Osteocyte (in vitro differentiated cells): ENCODE measurements at regions not wholly inside any gene's neighbourhood (a gene's known extent, or its start where the extent isn't known, plus 50 kb on each side); places are given as distances from the start of the nearest gene placed in this dataset.

ENCODE experiments used
- DNase-seq: peaks from one replicate; pipeline ENCODE4 v3.0.0; 2021; ENCODE audit warnings: mixed read lengths; ENCODE audit not compliant: unreplicated experiment; ENCODE audit errors: extremely low spot score
- H3K27ac Mint-ChIP-seq: one replicate; pipeline ENCODE4 v1.8.0; 2021; ENCODE audit warnings: mild to moderate bottlenecking, mixed read lengths; ENCODE audit not compliant: unreplicated experiment
- H3K27me3 Mint-ChIP-seq: one replicate; pipeline ENCODE4 v1.8.0; 2021; ENCODE audit warnings: mixed read lengths; ENCODE audit not compliant: unreplicated experiment
- H3K36me3 Mint-ChIP-seq: one replicate; pipeline ENCODE4 v1.8.0; 2021; ENCODE audit warnings: mixed read lengths; ENCODE audit not compliant: unreplicated experiment
- H3K4me1 Mint-ChIP-seq: one replicate; pipeline ENCODE4 v1.8.0; 2021; ENCODE audit warnings: mixed read lengths; ENCODE audit not compliant: unreplicated experiment
- H3K4me3 Mint-ChIP-seq: one replicate; pipeline ENCODE4 v1.8.0; 2021; ENCODE audit warnings: mild to moderate bottlenecking, moderate library complexity, mixed read lengths; ENCODE audit not compliant: unreplicated experiment
- H3K9me3 Mint-ChIP-seq: one replicate; pipeline ENCODE4 v1.8.0; 2021; ENCODE audit warnings: mixed read lengths; ENCODE audit not compliant: unreplicated experiment
- TF ChIP-seq, protein P1 (sequence below): fragments of 200-600 bp; sonication (generic); IDR thresholded peaks from 2 replicates; pipeline ENCODE4 v1.5.0; 2021; ENCODE audit warnings: antibody characterized with exemption, mild to moderate bottlenecking, moderate library complexity

- H3K36me3 Mint-ChIP-seq: no peaks in the 10 kb centered on the region
- H3K27me3 Mint-ChIP-seq: no peaks in the 10 kb centered on the region
- no peak for DNase-seq
- no peak overlapping the region for H3K4me3 Mint-ChIP-seq
- no peak overlapping the region for H3K27ac Mint-ChIP-seq
- TF ChIP-seq, protein P1, sequence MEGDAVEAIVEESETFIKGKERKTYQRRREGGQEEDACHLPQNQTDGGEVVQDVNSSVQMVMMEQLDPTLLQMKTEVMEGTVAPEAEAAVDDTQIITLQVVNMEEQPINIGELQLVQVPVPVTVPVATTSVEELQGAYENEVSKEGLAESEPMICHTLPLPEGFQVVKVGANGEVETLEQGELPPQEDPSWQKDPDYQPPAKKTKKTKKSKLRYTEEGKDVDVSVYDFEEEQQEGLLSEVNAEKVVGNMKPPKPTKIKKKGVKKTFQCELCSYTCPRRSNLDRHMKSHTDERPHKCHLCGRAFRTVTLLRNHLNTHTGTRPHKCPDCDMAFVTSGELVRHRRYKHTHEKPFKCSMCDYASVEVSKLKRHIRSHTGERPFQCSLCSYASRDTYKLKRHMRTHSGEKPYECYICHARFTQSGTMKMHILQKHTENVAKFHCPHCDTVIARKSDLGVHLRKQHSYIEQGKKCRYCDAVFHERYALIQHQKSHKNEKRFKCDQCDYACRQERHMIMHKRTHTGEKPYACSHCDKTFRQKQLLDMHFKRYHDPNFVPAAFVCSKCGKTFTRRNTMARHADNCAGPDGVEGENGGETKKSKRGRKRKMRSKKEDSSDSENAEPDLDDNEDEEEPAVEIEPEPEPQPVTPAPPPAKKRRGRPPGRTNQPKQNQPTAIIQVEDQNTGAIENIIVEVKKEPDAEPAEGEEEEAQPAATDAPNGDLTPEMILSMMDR: no peak
- no peaks in the 10 kb centered on the region for H3K4me1 Mint-ChIP-seq
- peaks cover 35% of the 10 kb centered on the region for H3K9me3 Mint-ChIP-seq
Measured at GRCh38 chrX:149114001-149114400, 391.1 kb downstream of the IDS start.

DNA sequence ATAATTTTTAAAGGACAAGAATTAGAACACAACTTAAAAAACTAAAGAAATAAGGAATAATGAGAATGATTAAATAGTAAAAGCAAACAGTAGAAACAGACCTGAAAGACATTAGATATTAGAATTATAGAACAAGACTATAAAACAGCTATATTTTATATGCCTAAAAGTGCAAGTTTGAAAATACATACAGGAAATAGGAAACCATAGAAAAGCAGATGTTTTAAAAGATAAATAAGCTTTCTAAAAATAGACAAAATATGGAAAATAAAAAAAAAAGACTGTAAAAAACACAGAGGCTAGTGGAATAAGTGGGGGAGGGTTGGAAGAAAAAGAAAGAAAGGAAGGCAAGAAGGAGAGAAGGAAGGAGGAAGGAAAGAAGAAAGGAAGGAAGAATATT lies 407.3 kb downstream of the IDS start:
- Mint-ChIP-seq H3K4me3 (no peak overlapping the region), H3K9me3 (peaks cover 11% of the 10 kb centered on the region), H3K4me1 (no peaks in the 10 kb centered on the region), H3K27ac (no peak overlapping the region), H3K36me3 (no peaks in the 10 kb centered on the region), H3K27me3 (no peaks in the 10 kb centered on the region)
- DNase-seq: no peak
- TF ChIP-seq, protein P1: no peak

DNA sequence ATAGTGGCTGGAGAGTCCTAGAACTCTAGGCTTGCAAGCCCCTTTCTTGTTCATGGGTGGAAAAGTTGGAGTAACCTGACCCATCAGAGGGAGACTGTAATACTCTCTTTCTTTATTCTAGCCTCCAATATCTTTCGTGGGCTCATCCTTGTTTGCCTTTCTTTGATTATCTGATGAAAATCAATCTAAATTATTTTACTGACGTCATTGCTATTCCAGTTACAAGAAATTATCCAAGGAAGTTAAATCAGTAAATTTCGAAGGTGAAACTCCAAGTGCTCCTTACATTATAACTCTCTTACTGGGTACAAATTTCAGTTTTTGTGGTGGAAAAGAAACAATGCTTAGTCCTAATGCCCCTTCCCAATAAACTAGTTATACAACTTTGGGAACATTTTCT lies 412.9 kb downstream of the IDS start:
- TF ChIP-seq, protein P1: no peak
- peaks cover 33% of the 10 kb centered on the region for H3K9me3 Mint-ChIP-seq
- no peak for DNase-seq
- H3K4me3 Mint-ChIP-seq: no peak overlapping the region
- H3K27me3 Mint-ChIP-seq: no peaks in the 10 kb centered on the region
- H3K36me3 Mint-ChIP-seq: no peaks in the 10 kb centered on the region
- no peaks in the 10 kb centered on the region for H3K4me1 Mint-ChIP-seq
- H3K27ac Mint-ChIP-seq: no peak overlapping the region

- H3K27me3 Mint-ChIP-seq: no peaks in the 10 kb centered on the region
- no peak for DNase-seq
- H3K9me3 Mint-ChIP-seq: peaks cover 11% of the 10 kb centered on the region
- TF ChIP-seq, protein P1: no peak
- no peaks in the 10 kb centered on the region for H3K4me1 Mint-ChIP-seq
- no peak overlapping the region for H3K27ac Mint-ChIP-seq
- no peaks in the 10 kb centered on the region for H3K36me3 Mint-ChIP-seq
- no peak overlapping the region for H3K4me3 Mint-ChIP-seq
Measured at GRCh38 chrX:149079805-149080406, 425.2 kb downstream of the IDS start.

GRCh38 chrX:149074398-149074797 lies 430.7 kb downstream of the IDS start:
- Mint-ChIP-seq H3K4me3 (no peak overlapping the region), H3K9me3 (no peaks in the 10 kb centered on the region), H3K27ac (no peak overlapping the region), H3K4me1 (peaks cover 2% of the 10 kb centered on the region), H3K27me3 (no peaks in the 10 kb centered on the region), H3K36me3 (no peaks in the 10 kb centered on the region)
- TF ChIP-seq, protein P1: no peak
- DNase-seq: no peak
